LNCAP (cell line): ENCODE measurements at regions not wholly inside any gene's neighbourhood (a gene's known extent, or its start where the extent isn't known, plus 50 kb on each side); places are given as distances from the start of the nearest gene placed in this dataset.

Source experiments
- TF ChIP-seq, protein P1 (sequence below): fragments of 450-650 bp; IDR thresholded peaks from 2 replicates; pipeline ENCODE4 v1.5.1; 2017; ENCODE audit warnings: mild to moderate bottlenecking

DNA sequence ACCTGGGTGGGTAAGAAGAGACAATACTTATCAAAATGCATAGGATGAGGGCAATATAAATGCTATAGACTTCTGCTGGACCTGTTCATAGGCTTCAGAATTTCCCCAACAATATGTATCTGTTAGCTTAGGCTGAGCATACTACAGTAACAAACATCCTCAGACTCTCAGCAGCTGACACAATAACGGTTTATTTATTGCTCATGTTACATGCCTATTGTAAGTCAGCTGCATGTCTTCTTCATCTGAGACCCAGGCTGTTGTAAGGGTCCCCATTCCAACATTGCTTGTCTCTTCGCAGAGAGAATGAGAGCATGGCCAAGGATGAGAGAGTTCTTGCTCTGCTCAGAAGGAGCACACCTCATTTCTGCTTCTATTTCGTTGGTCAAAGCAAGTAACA, 150.7 kb downstream of the TMEM200C start:
- TF ChIP-seq, protein P1, sequence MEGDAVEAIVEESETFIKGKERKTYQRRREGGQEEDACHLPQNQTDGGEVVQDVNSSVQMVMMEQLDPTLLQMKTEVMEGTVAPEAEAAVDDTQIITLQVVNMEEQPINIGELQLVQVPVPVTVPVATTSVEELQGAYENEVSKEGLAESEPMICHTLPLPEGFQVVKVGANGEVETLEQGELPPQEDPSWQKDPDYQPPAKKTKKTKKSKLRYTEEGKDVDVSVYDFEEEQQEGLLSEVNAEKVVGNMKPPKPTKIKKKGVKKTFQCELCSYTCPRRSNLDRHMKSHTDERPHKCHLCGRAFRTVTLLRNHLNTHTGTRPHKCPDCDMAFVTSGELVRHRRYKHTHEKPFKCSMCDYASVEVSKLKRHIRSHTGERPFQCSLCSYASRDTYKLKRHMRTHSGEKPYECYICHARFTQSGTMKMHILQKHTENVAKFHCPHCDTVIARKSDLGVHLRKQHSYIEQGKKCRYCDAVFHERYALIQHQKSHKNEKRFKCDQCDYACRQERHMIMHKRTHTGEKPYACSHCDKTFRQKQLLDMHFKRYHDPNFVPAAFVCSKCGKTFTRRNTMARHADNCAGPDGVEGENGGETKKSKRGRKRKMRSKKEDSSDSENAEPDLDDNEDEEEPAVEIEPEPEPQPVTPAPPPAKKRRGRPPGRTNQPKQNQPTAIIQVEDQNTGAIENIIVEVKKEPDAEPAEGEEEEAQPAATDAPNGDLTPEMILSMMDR, result no peak

DNA sequence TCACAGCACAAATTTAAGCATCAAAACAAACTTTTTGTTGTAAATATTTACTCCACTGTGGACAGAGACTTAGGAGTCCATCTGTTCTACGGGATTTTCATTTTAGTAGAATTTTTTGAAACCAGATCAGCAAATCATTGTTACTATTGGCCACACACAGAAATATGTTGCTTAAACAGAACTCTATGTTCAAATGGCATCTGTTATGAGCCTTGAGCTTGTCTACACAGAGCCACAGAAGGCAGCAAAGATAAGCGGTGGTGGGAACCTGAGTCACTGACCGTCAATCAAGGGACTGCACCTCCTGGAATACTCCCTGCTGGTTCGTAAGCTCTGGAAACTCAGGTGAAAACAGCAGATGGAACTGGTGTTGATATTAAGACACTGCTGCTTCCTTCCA, 156.8 kb downstream of the TMEM200C start:
- TF ChIP-seq, protein P1, result no peak

DNA sequence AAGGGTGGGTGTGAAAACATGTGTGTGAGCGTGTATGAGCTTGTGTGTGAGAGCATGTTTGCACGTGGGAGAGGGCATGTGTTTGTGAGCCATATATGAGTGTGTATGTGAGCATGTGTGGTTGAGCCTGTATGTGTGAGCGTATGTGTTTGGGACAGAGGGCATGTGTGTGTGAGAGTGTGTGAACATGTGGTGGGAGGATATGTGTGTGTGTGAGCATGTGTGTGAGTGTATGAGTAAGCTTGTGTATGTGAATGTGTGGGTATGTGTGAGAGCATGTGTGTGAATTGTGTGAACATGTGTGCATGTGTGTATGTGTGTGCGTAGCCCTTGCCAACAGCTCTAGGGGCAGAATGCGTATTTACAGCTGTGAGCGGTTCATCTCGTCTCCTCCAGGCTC, 163.0 kb downstream of the TMEM200C start:
- TF ChIP-seq, protein P1, result no peak

DNA sequence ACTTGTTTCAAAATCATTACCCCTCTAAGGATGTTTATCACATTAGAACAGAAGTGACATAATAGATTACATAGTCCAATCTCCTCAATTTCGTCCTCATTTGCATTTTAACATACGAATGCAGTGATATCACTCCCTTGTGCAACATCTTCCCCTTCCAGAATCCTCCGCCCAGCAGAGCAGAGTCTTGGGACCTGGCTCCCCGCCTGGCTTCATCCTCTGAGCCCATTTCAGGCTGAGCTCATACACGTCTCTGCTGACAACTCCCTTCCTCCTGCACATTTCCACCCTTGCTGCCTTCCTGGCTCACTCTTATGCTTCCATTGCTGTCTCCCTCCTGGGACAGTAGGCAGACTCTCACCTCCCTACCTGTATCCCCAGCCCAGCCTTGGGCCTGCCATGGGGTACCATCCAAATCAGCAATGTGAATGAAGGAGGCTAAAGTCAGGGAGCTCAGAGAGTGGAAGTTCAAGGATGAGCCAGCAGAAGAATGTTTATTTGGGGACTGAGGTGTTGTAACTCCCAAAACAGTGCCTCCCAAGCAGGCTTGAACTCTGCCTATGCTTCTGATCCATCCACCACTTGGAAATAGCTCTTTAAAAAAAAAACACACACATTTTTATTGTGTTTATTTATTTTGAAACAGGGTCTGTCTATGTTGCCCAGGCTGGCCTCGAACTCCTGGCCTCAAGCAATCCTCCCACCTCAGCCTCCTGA, 165.2 kb downstream of the TMEM200C start:
- TF ChIP-seq, protein P1, result no peak

DNA sequence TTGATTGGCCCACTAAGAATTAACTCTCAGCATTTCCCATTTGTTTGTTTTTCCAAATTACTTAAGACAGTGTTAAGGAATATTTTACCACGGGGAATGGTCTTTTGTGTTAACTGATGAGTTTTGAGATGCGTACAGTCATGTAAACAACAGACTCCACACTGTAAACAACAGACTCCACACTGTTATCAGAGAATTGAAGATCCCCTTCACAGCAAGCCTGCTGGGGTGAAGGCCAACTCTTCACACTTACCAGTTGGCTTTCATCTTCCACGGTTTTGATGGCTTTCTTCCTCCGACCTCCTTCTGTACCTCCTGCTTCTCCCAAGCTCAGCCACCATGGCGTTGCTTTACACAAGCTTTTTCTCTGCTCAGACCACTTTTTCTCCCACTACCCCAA, 166.8 kb downstream of the TMEM200C start:
- TF ChIP-seq, protein P1, result no peak

DNA sequence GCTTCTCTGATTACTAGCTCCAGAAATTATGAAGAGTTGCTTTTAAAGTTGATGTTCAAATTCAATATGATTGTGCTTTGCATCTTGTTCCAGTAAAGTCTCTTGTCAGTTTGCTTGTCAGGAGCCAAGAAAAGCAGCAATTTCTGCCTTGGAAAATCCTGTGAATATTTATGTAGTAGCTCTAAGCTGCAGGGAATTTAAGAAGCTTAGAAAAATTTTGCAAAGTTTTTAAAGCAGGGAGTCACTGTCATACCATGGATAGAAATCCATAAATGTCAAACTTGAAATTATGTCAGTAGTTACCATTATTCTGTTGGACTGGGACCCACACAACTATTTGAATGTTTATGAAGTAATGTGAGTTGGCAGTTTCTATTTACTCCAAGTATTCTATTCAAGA, 169.3 kb downstream of the TMEM200C start:
- TF ChIP-seq, protein P1, result no peak

DNA sequence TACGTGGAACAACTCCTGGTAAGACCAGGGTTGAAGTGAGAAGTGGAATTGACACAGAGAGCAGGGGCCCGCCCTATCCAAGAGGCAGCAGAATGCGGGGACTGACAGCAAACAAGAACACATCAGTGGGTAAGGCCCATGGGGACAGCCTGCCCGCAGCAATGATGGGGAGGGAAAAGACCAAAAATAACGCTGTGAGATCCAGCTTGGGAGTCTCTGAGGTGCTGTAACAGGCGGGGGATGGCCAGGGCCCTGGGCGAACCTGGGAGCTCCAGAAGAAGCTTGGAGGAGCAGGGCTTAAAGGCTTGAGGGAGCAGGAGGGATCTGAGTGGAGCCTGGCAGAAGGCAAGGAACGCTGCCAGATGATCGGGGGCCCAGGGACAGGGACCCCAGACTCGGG, 173.4 kb downstream of the TMEM200C start:
- TF ChIP-seq, protein P1, result no peak

DNA sequence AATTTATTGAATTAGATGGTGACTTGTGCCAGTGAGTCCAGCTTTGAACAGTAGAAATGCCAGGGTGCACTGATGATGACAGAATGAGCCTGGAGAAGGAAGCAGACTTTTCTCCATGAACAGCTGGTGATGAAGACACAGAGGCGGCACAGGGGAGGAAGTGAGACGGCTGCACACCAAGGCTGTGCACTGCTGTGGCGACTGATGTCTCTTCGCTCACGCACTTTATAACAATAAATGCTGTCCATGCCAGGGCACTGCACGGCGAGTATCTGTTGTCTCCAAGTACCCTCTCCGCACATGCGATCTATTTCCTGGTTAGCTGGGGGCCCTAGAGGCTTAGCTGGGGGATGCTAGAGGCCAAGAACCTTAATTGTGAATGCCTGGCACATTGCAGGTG, 175.2 kb downstream of the TMEM200C start:
- TF ChIP-seq, protein P1, result no peak
